ENCODE measurements at regions not wholly inside any gene's neighbourhood (a gene's known extent, or its start where the extent isn't known, plus 50 kb on each side); places are given as distances from the start of the nearest gene placed in this dataset.
"Not testable (repeated sequence)": the region's sequence is repeated elsewhere in the genome, so short reads cannot be mapped to it uniquely, and the experiment has no call there.

DNA sequence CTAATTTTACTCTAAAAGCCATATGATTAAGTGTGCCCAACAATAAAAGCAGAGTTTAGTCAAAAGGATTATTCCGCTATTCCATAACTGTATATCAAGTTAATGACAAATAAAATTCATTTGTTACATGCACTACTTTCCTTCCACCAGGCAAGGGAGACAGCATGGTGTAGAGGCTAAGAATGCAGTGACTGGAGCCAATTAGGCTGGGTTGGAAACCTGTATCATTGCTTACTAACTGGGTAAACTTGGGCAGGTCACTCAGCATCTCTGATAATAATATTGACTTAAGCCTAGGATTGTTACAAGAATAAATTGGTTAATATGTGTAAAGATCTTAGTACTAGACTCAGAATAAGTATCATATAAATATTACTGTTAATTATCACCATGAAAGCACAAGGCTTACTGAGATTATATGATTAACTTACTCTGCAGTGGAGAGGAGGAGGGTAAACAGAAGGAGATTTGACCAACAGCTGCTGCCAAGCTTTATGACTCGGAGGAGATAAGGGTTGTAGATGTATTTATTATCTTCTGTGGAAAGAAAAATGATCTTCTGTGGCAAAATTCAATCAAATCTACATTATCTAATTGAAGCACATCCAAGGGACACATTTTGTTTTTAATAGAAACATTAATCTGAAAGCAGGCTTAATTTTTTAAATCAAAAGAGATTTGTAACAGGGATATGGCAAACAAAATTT, 1459.9 kb downstream of the GRIK2 start:
- no peaks in the 10 kb centered on the region for H3K4me1 Mint-ChIP-seq (ENCODE audit: low read depth)
- H3K4me3 Mint-ChIP-seq, result no peak overlapping the region
- H3K9me3 Mint-ChIP-seq, result no peaks in the 10 kb centered on the region
- H3K27ac Mint-ChIP-seq, result no peak overlapping the region
- CTCF ChIA-PET, result no interaction called here
- DNase-seq, result no peak
- H3K36me3 Mint-ChIP-seq (ENCODE audit: low read depth), result no peaks in the 10 kb centered on the region
- H3K27me3 Mint-ChIP-seq (ENCODE audit: low read depth), result no peaks in the 10 kb centered on the region
- intact Hi-C loops (cut with micrococcal nuclease), result no loop called here

GRCh38 chr6:102848796-102849195, 1455.3 kb downstream of the GRIK2 start:
- DNase-seq, result no peak
- intact Hi-C loops (cut with micrococcal nuclease), result no loop called here
- Mint-ChIP-seq H3K4me3 (no peak overlapping the region), H3K9me3 (peaks cover 2% of the 10 kb centered on the region), H3K36me3 (ENCODE audit: low read depth) (no peaks in the 10 kb centered on the region), H3K4me1 (ENCODE audit: low read depth) (no peaks in the 10 kb centered on the region), H3K27ac (no peak overlapping the region), H3K27me3 (ENCODE audit: low read depth) (no peaks in the 10 kb centered on the region)
- CTCF ChIA-PET, result no interaction called here

- H3K27me3 Mint-ChIP-seq (ENCODE audit: low read depth), result no peaks in the 10 kb centered on the region
- no peaks in the 10 kb centered on the region for H3K4me1 Mint-ChIP-seq (ENCODE audit: low read depth)
- CTCF ChIA-PET, result no interaction called here
- DNase-seq, result no peak
- no peaks in the 10 kb centered on the region for H3K36me3 Mint-ChIP-seq (ENCODE audit: low read depth)
- no peak overlapping the region for H3K27ac Mint-ChIP-seq
- H3K4me3 Mint-ChIP-seq, result no peak overlapping the region
- intact Hi-C loops (cut with micrococcal nuclease), result no loop called here
- H3K9me3 Mint-ChIP-seq, result peaks cover 2% of the 10 kb centered on the region
Measured at GRCh38 chr6:102848210-102848609, 1454.7 kb downstream of the GRIK2 start.

GRCh38 chr6:102841060-102841459, 1447.6 kb downstream of the GRIK2 start:
- H3K27ac Mint-ChIP-seq, result no peak overlapping the region
- intact Hi-C loops (cut with micrococcal nuclease), result no loop called here
- H3K4me1 Mint-ChIP-seq (ENCODE audit: low read depth), result no peaks in the 10 kb centered on the region
- H3K9me3 Mint-ChIP-seq, result peaks cover 3% of the 10 kb centered on the region
- H3K36me3 Mint-ChIP-seq (ENCODE audit: low read depth), result no peaks in the 10 kb centered on the region
- DNase-seq, result no peak
- CTCF ChIA-PET, result no interaction called here
- H3K4me3 Mint-ChIP-seq, result no peak overlapping the region
- H3K27me3 Mint-ChIP-seq (ENCODE audit: low read depth), result no peaks in the 10 kb centered on the region

DNA sequence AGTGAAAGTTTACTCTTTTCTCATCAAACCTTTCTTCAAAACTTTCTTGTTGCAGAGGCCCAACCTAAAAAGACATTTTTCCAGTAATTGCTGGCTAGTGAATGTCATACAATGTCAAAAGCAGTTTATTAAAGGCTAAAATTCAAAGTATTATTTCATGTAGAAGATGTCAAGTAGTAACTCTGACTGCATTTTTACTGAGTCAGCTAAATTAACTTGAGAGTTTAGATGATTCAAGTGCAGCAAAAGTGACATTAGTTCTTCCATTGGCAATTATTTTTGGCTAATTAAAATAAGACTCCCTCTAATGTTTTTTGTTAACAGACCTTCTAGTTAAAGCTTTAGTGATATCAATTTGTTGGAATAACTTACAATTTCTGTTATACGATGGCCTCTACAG, 1438.5 kb downstream of the GRIK2 start:
- Mint-ChIP-seq H3K27ac (no peak overlapping the region), H3K4me1 (ENCODE audit: low read depth) (no peaks in the 10 kb centered on the region), H3K9me3 (no peaks in the 10 kb centered on the region), H3K4me3 (no peak overlapping the region), H3K27me3 (ENCODE audit: low read depth) (no peaks in the 10 kb centered on the region), H3K36me3 (ENCODE audit: low read depth) (no peaks in the 10 kb centered on the region)
- DNase-seq, result no peak
- CTCF ChIA-PET, result no interaction called here
- intact Hi-C loops (cut with micrococcal nuclease), result no loop called here

DNA sequence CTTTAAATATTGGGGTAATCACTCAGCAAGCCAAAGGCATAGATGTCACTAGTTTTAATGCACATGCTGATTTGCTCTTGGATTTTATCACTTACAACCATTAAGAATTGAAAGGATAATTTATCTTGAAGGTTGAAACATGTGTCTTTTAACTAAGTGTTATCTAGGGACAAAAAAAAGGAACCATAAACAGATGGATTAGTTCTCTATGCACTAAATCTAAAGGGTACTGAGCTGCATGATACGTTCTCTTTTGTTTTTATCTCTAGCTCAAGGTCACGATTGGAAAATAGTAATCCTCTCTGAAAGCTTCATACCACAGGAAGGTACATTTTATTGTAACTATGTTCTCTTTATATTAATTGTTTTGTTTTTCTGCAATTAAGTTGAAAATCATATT, 1426.6 kb downstream of the GRIK2 start:
- H3K9me3 Mint-ChIP-seq, result peaks cover 3% of the 10 kb centered on the region
- no peaks in the 10 kb centered on the region for H3K36me3 Mint-ChIP-seq (ENCODE audit: low read depth)
- intact Hi-C loops (cut with micrococcal nuclease), result no loop called here
- H3K27ac Mint-ChIP-seq, result no peak overlapping the region
- H3K27me3 Mint-ChIP-seq (ENCODE audit: low read depth), result no peaks in the 10 kb centered on the region
- CTCF ChIA-PET, result no interaction called here
- DNase-seq, result no peak
- H3K4me3 Mint-ChIP-seq, result no peak overlapping the region
- H3K4me1 Mint-ChIP-seq (ENCODE audit: low read depth), result no peaks in the 10 kb centered on the region

DNA sequence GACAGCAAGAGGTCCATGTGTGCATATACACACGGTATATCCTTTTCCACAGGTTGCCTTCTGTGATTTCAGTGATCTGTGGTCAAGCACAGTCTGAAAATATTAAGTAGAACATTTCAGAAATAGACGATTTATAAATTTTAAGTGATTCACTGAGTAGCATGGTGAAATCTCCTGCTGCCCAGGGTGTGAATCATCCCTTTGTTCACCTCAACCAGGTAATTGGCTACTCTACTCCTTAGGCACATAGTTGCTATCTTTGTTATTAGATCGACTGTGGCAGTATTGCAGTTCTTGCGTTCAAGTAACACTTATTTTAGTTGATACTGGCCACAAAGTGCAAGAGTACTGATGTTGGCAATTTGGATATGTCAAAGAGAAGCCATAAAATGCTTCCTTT, 1421.7 kb downstream of the GRIK2 start:
- Mint-ChIP-seq H3K27me3 (ENCODE audit: low read depth) (no peaks in the 10 kb centered on the region), H3K4me1 (ENCODE audit: low read depth) (no peaks in the 10 kb centered on the region), H3K4me3 (no peak overlapping the region), H3K27ac (no peak overlapping the region), H3K9me3 (no peaks in the 10 kb centered on the region), H3K36me3 (ENCODE audit: low read depth) (no peaks in the 10 kb centered on the region)
- intact Hi-C loops (cut with micrococcal nuclease), result no loop called here
- CTCF ChIA-PET, result no interaction called here
- DNase-seq, result no peak

DNA sequence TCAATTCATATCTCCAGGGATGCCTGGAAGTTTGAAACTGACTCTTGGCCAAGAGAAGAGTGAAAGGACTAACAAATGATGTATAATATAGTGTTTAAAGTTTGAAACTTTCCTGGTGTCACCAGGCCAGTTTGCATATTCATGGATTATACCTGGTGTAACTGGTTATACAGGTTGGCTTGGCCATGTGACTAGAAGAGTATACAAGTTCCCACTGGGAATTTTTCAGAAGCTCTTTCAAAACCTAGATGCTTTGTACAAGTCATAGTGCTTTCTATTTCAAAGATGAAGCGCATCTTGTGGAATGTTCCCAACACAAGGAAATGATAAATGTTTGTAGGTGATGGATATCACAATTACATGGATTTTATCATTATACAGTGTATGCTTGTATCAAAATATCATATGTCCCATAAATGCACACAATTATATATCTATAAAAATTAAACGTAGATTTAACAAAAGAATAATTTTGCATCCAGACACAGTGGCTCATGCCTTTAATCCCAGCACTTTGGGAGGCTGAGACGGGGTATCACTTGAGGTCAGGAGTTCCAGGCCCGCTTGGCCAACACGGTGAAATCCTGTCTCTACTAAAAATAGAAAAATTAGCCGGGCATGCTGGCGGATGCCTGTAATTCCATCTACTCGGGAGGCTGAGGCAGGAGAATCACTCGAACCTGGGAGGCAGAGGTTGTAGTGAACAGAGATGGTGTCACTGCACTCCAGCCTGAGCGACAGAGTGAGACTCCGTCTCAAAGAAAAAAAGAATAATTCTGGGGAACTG, 1420.2 kb downstream of the GRIK2 start:
- intact Hi-C loops (cut with micrococcal nuclease), result no loop called here
- Mint-ChIP-seq H3K36me3 (ENCODE audit: low read depth) (no peaks in the 10 kb centered on the region), H3K27me3 (ENCODE audit: low read depth) (no peaks in the 10 kb centered on the region)

DNA sequence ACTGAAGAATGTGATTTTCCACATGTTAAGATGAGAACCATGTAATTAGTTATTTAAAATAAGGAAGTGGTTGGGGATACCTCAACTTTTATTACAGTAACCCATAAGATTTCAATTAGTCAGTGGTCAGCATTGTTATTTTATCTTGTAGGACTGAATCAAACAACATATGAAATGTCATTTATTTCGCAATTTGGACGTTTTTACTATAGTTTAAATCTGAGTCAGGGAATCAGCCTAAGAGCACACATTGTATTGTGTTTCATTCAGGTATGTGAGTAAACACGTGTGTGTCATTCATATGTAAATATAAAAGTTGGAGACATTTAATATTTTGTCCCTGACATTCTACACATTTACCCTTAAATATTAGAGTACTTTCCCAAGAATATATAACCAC, 1418.7 kb downstream of the GRIK2 start:
- intact Hi-C loops (cut with micrococcal nuclease), result no loop called here
- CTCF ChIA-PET, result no interaction called here
- no peaks in the 10 kb centered on the region for H3K36me3 Mint-ChIP-seq (ENCODE audit: low read depth)

More for the DNA sequence above, 1420.2 kb downstream of the GRIK2 start:
- no peak overlapping the region for H3K4me3 Mint-ChIP-seq
- peaks cover 2% of the 10 kb centered on the region for H3K9me3 Mint-ChIP-seq
- CTCF ChIA-PET, result no interaction called here
- DNase-seq, result no peak
- no peak overlapping the region for H3K27ac Mint-ChIP-seq
- no peaks in the 10 kb centered on the region for H3K4me1 Mint-ChIP-seq (ENCODE audit: low read depth)

GRCh38 chr6:102808944-102809505, 1415.5 kb downstream of the GRIK2 start:
- intact Hi-C loops (cut with micrococcal nuclease); H3K4me3 Mint-ChIP-seq; H3K4me1 Mint-ChIP-seq (ENCODE audit: low read depth); DNase-seq; H3K27me3 Mint-ChIP-seq (ENCODE audit: low read depth); CTCF ChIA-PET; H3K36me3 Mint-ChIP-seq (ENCODE audit: low read depth); H3K27ac Mint-ChIP-seq: not testable (repeated sequence)
- peaks cover 14% of the 10 kb centered on the region for H3K9me3 Mint-ChIP-seq

More for the DNA sequence above, 1418.7 kb downstream of the GRIK2 start:
- Mint-ChIP-seq H3K27me3 (ENCODE audit: low read depth) (no peaks in the 10 kb centered on the region), H3K4me3 (no peak overlapping the region), H3K4me1 (ENCODE audit: low read depth) (no peaks in the 10 kb centered on the region), H3K27ac (no peak overlapping the region), H3K9me3 (peaks cover 3% of the 10 kb centered on the region)
- no peak for DNase-seq

DNA sequence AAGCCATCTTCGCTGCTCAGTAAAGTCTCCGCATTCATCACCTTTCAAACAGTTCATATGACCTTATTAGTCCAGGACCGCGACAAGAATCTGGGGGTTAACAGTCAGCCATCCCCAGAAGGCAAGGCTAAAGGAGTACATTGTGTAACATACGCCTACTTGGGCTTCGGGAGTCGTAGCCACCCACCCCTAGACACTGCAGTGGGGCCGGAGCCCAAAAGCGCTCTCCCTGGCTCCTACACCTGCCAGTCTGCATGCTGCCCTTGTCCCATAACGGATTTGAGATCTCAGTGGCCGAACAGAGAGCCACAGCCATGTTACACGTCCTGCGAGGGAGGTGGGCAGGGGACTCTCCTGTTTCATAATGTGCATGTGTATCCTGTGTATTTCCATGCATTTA, 1405.5 kb downstream of the GRIK2 start:
- Mint-ChIP-seq H3K4me1 (ENCODE audit: low read depth) (no peaks in the 10 kb centered on the region), H3K36me3 (ENCODE audit: low read depth) (no peaks in the 10 kb centered on the region), H3K27me3 (ENCODE audit: low read depth) (no peaks in the 10 kb centered on the region), H3K27ac (no peak overlapping the region), H3K4me3 (no peak overlapping the region), H3K9me3 (no peaks in the 10 kb centered on the region)
- CTCF ChIA-PET, result no interaction called here
- intact Hi-C loops (cut with micrococcal nuclease), result no loop called here
- no peak for DNase-seq

- Mint-ChIP-seq H3K27ac (no peak overlapping the region), H3K27me3 (ENCODE audit: low read depth) (no peaks in the 10 kb centered on the region), H3K4me1 (ENCODE audit: low read depth) (no peaks in the 10 kb centered on the region), H3K4me3 (no peak overlapping the region), H3K9me3 (no peaks in the 10 kb centered on the region), H3K36me3 (ENCODE audit: low read depth) (no peaks in the 10 kb centered on the region)
- DNase-seq, result no peak
- CTCF ChIA-PET, result no interaction called here
- intact Hi-C loops (cut with micrococcal nuclease), result no loop called here
Measured at GRCh38 chr6:102798636-102799035, 1405.1 kb downstream of the GRIK2 start.

GRCh38 chr6:102793752-102794151, 1400.2 kb downstream of the GRIK2 start:
- H3K27ac Mint-ChIP-seq, result no peak overlapping the region
- intact Hi-C loops (cut with micrococcal nuclease), result no loop called here
- H3K27me3 Mint-ChIP-seq (ENCODE audit: low read depth), result no peaks in the 10 kb centered on the region
- no peak for DNase-seq
- H3K4me1 Mint-ChIP-seq (ENCODE audit: low read depth), result no peaks in the 10 kb centered on the region
- no peak overlapping the region for H3K4me3 Mint-ChIP-seq
- CTCF ChIA-PET, result no interaction called here
- H3K36me3 Mint-ChIP-seq (ENCODE audit: low read depth), result no peaks in the 10 kb centered on the region
- H3K9me3 Mint-ChIP-seq, result no peaks in the 10 kb centered on the region
